Karpas-422 (cell line): ENCODE measurements at regions not wholly inside any gene's neighbourhood (a gene's known extent, or its start where the extent isn't known, plus 50 kb on each side); places are given as distances from the start of the nearest gene placed in this dataset.

Source experiments
- DNase-seq: peaks from one replicate; pipeline ENCODE4 v3.0.0-alpha.2; 2015
- H2AFZ ChIP-seq: fragments of 200-600 bp; sonication (generic); 2 replicates; pipeline ENCODE4 v1.6.1; 2014; ENCODE audit warnings: antibody characterized with exemption, low read length, mixed read lengths
- H3K27ac ChIP-seq: fragments of 200-600 bp; sonication (generic); 2 replicates; pipeline ENCODE4 v1.5.1; 2014; ENCODE audit warnings: mild to moderate bottlenecking, low read length, moderate library complexity
- H3K27me3 ChIP-seq: fragments of 200-600 bp; sonication (generic); 2 replicates; pipeline ENCODE4 v1.6.1; 2014; ENCODE audit warnings: low read length, mixed read lengths
- H3K36me3 ChIP-seq: fragments of 200-600 bp; sonication (generic); 2 replicates; pipeline ENCODE4 v1.6.1; 2014; ENCODE audit warnings: low read length, mixed read lengths; ENCODE audit not compliant: insufficient read depth
- H3K4me1 ChIP-seq: fragments of 200-600 bp; sonication (generic); 2 replicates; pipeline ENCODE4 v1.6.1; 2014; ENCODE audit warnings: mild to moderate bottlenecking, low read length, mixed read lengths
- H3K4me2 ChIP-seq: fragments of 200-600 bp; sonication (generic); 2 replicates; pipeline ENCODE4 v1.6.1; 2014; ENCODE audit warnings: low read length, low read depth, mild to moderate bottlenecking; ENCODE audit not compliant: poor library complexity, severe bottlenecking
- H3K4me3 ChIP-seq: fragments of 200-600 bp; sonication (generic); 2 replicates; pipeline ENCODE4 v1.5.1; 2014; ENCODE audit warnings: mild to moderate bottlenecking, antibody characterized with exemption, low read length, mixed read lengths
- H3K79me2 ChIP-seq: fragments of 200-600 bp; sonication (generic); 2 replicates; pipeline ENCODE4 v1.6.1; 2014; ENCODE audit warnings: mild to moderate bottlenecking, low read length, mixed read lengths
- H3K9ac ChIP-seq: fragments of 200-600 bp; sonication (generic); 2 replicates; pipeline ENCODE4 v1.6.0; 2014; ENCODE audit warnings: low read length
- H3K9me2 ChIP-seq: fragments of 200-600 bp; sonication (generic), shearing (Covaris generic); replicated peaks from 2 replicates; pipeline ENCODE4 v1.6.0; 2014; ENCODE audit warnings: mild to moderate bottlenecking, low read length, moderate library complexity; ENCODE audit not compliant: insufficient read depth
- H3K9me3 ChIP-seq: fragments of 300-700, 200-600 bp; sonication (generic); 2 replicates; pipeline ENCODE4 v1.6.1; 2014; ENCODE audit warnings: low read length, mixed read lengths
- H4K20me1 ChIP-seq: fragments of 200-600 bp; sonication (generic); 2 replicates; pipeline ENCODE4 v1.6.1; 2014; ENCODE audit warnings: mild to moderate bottlenecking, antibody characterized with exemption, low read length, low read depth; ENCODE audit not compliant: insufficient read depth

DNA sequence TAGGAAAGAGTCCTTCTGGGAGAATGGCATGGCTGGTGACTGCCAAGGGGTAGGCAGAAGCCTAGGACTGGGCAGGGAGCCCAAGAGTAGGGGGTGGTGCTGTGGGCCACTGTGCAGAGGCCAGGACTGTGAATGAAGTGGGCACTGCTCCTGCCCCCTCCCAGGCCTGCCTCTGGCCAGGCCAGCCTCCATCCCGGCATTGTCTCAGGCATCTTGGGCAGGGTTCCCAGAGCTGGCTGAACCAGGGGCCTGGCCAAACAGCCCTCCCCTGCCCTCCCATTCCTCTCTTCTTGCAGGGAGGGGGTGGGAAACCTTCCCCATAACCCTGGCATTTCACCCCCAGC lies 81.6 kb downstream of the MRPL14 start:
- no peak for DNase-seq
- Histone ChIP-seq H3K4me3 (no peak overlapping the region), H4K20me1 (no peaks in the 10 kb centered on the region), H3K27me3 (no peaks in the 10 kb centered on the region), H3K9ac (no peak overlapping the region), H3K79me2 (no peaks in the 10 kb centered on the region), H3K36me3 (no peaks in the 10 kb centered on the region), H3K9me3 (no peaks in the 10 kb centered on the region), H3K27ac (no peak overlapping the region), H2AFZ (no peak overlapping the region), H3K4me2 (no peak overlapping the region), H3K4me1 (no peaks in the 10 kb centered on the region), H3K9me2 (no peaks in the 10 kb centered on the region)

DNA sequence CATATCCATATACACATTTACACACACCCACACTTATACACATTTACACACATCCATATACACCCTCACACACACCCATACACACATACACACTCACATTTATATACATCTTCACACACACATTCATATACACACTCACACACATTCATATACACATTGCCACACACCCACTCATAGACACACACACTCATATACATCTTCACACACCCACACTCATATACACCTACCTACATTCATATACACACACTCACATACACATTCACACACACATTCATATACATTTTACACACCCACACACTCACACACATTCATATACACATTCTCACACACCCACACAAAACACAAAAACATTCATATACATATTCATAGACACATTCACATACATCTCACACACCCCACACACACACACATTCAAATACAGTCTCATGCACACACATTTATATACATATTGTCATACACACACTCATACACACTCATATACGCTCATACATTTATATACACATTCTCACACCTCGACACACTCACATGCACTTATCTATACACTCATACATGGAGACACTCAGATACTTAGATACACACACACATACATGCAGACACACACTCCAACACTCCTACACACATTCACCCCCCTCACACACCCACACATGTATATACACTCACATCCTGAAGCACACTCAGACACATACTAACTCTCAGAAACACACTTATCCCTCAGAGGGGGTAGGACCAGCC lies 82.1 kb downstream of the MRPL14 start:
- Histone ChIP-seq H3K9ac (no peak overlapping the region), H3K27ac (no peak overlapping the region), H3K9me2 (no peaks in the 10 kb centered on the region), H3K36me3 (no peaks in the 10 kb centered on the region), H3K4me3 (no peak overlapping the region), H3K4me1 (no peaks in the 10 kb centered on the region), H3K4me2 (no peak overlapping the region), H3K9me3 (no peaks in the 10 kb centered on the region), H3K27me3 (no peaks in the 10 kb centered on the region), H3K79me2 (no peaks in the 10 kb centered on the region), H2AFZ (no peak overlapping the region), H4K20me1 (no peaks in the 10 kb centered on the region)
- no peak for DNase-seq

DNA sequence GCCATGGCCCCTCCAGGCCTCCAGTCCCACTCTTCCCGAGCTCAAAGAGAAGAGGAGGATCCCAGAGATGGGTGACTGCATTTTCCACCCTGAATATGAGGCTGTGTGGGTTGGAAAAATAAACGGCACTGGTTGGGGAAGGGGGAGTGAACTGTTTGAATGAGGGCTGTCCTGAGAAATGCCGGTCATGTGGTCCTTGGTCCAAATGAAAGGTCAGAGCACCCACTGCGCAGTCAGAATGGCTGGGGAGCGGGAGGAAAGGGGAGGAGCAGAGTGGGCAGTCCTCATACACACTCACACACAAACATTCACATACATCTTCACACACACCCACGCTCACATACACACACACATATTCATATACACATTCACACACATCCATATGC lies 83.1 kb downstream of the MRPL14 start:
- H4K20me1 ChIP-seq: no peaks in the 10 kb centered on the region
- H3K4me3 ChIP-seq: no peak overlapping the region
- DNase-seq: no peak
- H3K9ac ChIP-seq: no peak overlapping the region
- H3K36me3 ChIP-seq: no peaks in the 10 kb centered on the region
- H3K9me2 ChIP-seq: no peaks in the 10 kb centered on the region
- no peaks in the 10 kb centered on the region for H3K27me3 ChIP-seq
- no peak overlapping the region for H2AFZ ChIP-seq
- H3K27ac ChIP-seq: no peak overlapping the region
- no peaks in the 10 kb centered on the region for H3K4me1 ChIP-seq
- H3K4me2 ChIP-seq: no peak overlapping the region
- H3K9me3 ChIP-seq: no peaks in the 10 kb centered on the region
- no peaks in the 10 kb centered on the region for H3K79me2 ChIP-seq

DNA sequence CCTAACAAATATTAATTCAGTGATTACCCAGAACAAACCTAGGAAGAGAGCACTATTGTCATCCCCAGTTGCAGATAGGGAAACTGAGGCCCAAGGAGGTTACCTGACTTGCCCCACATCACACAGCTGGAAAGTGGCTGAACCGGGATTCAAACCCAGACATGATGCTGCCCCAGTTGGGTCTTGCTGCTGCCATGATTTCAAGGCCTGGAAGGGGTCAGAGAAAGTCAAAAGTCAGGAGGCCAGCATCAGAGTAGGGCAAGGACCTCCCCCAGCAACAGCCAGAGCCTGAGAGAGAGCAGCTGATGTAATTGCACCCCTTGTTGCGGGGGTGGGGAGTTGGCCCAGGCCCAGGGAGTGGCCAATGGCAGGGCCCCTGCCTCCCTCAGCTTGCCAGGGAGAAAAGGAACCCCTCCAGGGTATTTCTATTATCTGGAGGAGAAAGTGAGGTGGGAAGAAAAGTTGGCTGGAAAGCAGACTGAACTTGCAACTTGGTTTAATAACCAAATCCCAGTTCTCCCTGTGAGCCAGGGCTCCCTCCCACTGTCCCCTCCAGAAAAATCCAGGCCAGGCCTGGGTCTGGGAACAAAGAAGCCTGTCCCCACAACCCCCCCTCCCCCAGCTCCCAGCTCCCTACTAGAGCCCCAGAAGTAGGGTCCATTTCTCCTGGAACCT lies 83.6 kb downstream of the MRPL14 start:
- Histone ChIP-seq H3K4me3 (no peak overlapping the region), H3K4me1 (no peaks in the 10 kb centered on the region), H2AFZ (no peak overlapping the region), H3K27me3 (no peaks in the 10 kb centered on the region), H3K9me3 (no peaks in the 10 kb centered on the region), H3K9me2 (no peaks in the 10 kb centered on the region), H3K9ac (no peak overlapping the region), H3K27ac (no peak overlapping the region), H3K4me2 (no peak overlapping the region), H3K79me2 (no peaks in the 10 kb centered on the region), H4K20me1 (no peaks in the 10 kb centered on the region), H3K36me3 (no peaks in the 10 kb centered on the region)
- DNase-seq: no peak

DNA sequence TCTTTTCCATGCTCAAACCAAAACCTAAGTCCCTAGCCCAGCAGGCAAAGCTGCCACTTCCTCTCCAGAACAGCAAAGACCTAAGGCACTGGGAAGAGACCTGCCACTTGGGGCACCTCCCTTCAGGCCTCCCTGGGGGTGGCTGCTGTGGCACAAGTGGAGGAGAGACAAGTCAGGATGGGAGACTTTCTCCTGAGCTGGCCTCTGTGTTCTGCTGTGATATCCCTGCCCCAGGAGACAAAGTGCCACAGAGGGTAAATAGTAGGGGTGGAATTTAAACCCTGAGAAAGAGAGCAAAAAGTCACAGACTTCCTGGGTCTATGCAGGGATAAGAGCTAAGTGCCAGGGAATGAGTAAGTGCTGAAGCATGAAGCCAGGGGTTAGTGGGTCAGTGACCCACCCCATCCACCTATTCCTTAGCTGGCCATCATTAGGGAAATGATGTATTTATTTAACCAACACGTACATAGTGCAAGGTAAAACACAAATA lies 84.2 kb downstream of the MRPL14 start:
- Histone ChIP-seq H3K9me2 (no peaks in the 10 kb centered on the region), H3K4me2 (no peak overlapping the region), H3K4me1 (no peaks in the 10 kb centered on the region), H3K27me3 (no peaks in the 10 kb centered on the region), H2AFZ (no peak overlapping the region), H3K36me3 (no peaks in the 10 kb centered on the region), H3K27ac (no peak overlapping the region), H3K79me2 (no peaks in the 10 kb centered on the region), H4K20me1 (no peaks in the 10 kb centered on the region), H3K9ac (no peak overlapping the region), H3K9me3 (no peaks in the 10 kb centered on the region), H3K4me3 (no peak overlapping the region)
- DNase-seq: no peak

DNA sequence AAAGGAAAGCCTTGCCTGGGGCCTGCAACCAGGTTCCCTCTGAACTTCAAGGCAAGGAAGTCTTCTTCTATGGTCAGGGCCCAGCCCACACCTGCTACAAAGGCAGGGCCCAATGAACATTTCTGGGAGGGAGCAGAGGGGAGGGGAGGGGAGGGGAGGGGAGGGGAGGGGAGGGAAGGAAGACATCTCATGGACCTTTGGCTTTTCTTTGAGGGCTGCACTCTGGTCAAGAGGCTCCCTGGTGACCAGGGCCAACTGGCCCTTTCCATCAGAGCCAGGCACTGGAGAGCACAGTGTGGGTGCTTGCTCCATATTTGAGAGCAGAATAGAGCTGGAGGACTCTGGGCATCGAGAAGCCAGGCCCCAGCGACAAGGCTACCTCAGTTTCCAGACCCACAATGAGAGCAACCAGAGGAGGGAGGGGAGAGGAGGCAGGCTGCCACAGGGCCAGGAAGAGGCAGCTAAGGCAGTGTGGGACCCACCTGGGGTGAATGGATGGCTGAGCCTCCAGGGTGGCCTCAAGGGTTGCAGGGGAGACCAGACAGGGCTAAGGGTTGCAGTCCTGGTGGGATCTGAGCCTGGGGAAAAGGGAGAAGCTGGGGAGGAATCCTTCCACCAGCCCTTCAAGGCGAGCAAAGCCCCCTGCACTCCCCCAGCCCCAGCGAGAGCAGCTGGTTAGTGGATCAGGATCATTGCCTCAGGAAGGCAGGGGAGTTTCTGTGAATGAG lies 84.8 kb downstream of the MRPL14 start:
- Histone ChIP-seq H3K9me2 (no peaks in the 10 kb centered on the region), H3K9ac (no peak overlapping the region), H3K4me2 (no peak overlapping the region), H3K4me1 (no peaks in the 10 kb centered on the region), H3K36me3 (no peaks in the 10 kb centered on the region), H3K4me3 (no peak overlapping the region), H2AFZ (no peak overlapping the region), H3K79me2 (no peaks in the 10 kb centered on the region), H4K20me1 (no peaks in the 10 kb centered on the region), H3K27ac (no peak overlapping the region), H3K9me3 (no peaks in the 10 kb centered on the region), H3K27me3 (no peaks in the 10 kb centered on the region)
- no peak for DNase-seq

DNA sequence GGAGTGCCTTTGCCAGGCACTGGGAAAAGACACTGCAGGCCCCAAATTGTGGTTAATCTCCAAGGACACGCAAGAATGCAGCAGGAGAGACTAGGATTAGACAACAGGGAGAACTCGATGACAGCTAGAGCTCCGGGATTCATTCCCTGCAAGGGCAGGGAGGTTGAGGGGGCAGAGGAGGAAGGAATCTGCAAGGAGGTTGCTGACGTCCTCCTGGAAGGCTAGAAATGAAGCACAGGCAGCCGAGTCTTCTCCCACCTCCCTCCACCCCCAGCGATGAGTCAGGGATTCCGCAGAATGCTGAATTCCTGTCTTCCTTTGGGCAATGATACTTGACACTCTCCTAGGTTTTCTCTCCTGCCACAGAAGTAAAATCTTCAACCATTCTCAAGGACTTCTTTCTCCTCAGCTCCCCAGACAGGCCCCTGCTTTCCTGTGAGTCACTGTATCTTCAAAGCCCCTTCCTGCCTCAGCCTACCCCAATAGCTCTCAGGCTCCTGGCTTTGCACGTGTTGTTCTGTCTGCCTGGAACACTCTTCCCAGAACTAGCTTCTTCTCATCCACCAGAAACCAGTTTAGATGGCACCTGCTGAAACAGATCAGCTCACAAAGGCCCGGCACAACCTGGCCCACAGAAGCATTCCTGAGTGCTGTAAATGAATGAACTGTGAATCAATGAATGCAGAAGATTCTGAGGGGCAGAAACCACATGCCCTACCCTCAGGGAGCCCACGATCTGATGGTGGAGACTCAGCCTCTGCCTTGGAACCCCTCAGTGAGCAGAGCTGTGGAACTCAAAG lies 85.6 kb downstream of the MRPL14 start:
- Histone ChIP-seq H3K27me3 (no peaks in the 10 kb centered on the region; the same call in 1 of the 2 replicates), H3K4me1 (no peaks in the 10 kb centered on the region), H3K9ac (no peak overlapping the region), H3K9me3 (no peaks in the 10 kb centered on the region), H3K27ac (no peak overlapping the region), H3K36me3 (no peaks in the 10 kb centered on the region), H3K79me2 (no peaks in the 10 kb centered on the region), H3K4me2 (no peak overlapping the region), H2AFZ (no peak overlapping the region), H4K20me1 (no peaks in the 10 kb centered on the region), H3K4me3 (no peak overlapping the region), H3K9me2 (no peaks in the 10 kb centered on the region)
- no peak for DNase-seq

DNA sequence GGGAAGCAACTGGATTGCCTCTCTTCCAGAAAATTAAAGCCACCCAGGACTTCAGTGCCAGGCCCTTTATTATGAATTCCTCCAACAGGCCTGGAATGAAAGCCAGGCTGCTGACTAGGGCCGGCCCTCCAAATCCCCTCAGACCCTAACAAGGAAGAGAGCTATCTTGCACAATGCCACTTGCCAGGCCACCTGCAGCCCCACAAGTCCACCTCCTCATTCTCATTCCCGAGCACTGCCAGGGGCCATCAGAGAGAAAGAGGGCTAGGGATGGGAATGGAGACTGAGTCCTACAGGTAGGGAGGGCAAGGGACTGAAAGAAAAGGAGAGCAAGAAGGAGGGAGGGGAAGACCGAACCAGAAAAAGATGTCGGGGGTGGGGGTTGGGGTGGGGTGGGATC lies 86.5 kb downstream of the MRPL14 start:
- no peak overlapping the region for H3K4me2 ChIP-seq
- no peak for DNase-seq
- H3K27ac ChIP-seq: no peak overlapping the region
- no peaks in the 10 kb centered on the region; the same call in 1 of the 2 replicates for H3K27me3 ChIP-seq
- no peaks in the 10 kb centered on the region for H3K4me1 ChIP-seq
- H4K20me1 ChIP-seq: no peaks in the 10 kb centered on the region
- H3K9me2 ChIP-seq: no peaks in the 10 kb centered on the region
- no peak overlapping the region for H3K4me3 ChIP-seq
- H2AFZ ChIP-seq: no peak overlapping the region
- no peak overlapping the region for H3K9ac ChIP-seq
- no peaks in the 10 kb centered on the region for H3K79me2 ChIP-seq
- H3K9me3 ChIP-seq: no peaks in the 10 kb centered on the region
- no peaks in the 10 kb centered on the region for H3K36me3 ChIP-seq
